GM21360 (cell line): ENCODE measurements at regions not wholly inside any gene's neighbourhood (a gene's known extent, or its start where the extent isn't known, plus 50 kb on each side); places are given as distances from the start of the nearest gene placed in this dataset.
"Not testable (repeated sequence)": the region's sequence is repeated elsewhere in the genome, so short reads cannot be mapped to it uniquely, and the experiment has no call there.

Source experiments
- ATAC-seq: cut with Tn5 transposase; IDR thresholded peaks from one replicate; pipeline ENCODE4 v1.9.1; 2021; ENCODE audit warnings: mild to moderate bottlenecking, moderate library complexity; ENCODE audit not compliant: unreplicated experiment

DNA sequence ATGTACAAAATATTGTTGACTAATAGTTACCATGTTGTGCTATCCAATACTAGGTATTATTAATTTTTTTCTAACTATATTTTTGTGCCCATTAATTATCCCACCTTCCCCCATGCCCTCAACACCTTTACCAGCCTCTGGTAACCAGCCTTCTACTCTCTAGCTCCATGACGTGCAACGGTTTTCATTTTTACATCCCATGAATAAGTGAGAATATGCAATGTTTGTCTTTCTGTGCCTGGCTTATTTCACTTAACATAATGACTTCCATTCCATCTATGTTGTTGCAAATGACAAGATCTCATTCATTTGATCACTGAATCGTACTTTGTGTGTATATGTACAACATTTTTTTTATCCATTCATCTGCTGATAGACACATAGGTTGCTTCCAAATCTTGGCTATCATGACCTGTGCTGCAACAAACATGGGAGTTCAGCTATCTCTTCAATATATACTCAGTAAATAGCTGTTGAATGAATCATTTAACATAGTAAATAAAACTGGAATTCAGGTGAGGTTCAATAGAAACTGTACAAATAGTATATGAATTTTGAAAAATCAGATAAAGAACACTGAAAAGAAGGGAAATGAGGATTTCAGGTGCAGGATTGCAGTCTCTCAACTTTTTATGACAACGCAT is 509.0 kb upstream of the MIR17HG start:
- ATAC-seq: no peak

DNA sequence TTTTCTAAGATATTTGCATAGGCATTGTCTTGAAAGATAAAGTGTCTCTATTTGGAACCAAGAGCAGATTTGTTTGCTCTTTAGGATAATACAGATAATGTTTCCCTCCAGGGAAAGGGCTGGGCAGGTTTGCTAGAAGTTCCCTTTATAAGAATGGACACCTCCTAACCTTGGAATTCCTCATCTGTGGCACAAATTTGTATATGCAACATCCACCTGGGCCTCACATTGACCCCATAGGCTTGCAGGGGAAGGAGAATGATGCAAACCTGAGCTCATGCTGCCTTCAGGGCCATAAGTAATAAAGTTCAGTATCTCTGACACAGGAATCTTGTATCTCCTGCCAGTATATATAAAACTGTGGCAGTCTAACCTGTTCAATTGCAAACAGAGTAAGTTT is 508.4 kb upstream of the MIR17HG start:
- no peak for ATAC-seq

DNA sequence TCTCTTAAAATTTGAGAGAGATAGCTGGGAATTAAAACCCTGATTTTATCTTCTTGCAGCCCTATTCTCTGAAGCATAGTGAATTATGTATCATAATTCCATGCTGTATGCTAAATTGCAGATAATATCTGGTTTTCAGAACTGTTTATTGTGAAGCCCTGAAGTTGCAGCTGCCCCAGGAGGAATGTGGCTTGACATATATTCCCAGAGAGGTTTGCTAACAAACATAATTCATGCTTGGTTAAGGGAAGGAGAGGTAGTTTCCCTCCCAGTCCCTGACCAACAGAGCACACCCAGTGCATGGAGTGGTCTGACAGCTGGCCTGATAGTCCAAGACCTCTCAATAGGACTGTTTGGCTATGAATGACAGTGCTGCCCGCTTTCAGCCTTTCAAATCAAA is 500.6 kb upstream of the MIR17HG start:
- ATAC-seq: no peak

DNA sequence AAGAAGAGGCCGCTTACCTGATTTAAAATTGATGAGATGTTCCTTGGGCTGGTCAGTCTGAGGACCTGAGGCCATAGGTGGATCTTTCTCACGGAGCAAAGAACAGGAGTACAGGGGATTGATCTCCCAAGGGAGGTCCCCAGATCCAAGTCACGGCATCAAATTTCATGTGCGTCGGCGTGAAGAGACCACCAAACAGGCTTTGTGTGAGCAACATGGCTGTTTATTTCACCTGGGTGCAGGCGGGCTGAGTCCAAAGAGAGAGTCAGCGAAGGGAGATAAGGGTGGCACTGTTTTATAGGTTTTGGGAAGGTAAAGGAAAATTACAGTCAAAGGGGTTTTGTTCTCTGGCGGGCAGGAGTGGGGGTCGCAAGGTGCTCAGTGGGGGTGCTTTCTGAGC is 493.8 kb upstream of the MIR17HG start:
- not testable (repeated sequence) for ATAC-seq

DNA sequence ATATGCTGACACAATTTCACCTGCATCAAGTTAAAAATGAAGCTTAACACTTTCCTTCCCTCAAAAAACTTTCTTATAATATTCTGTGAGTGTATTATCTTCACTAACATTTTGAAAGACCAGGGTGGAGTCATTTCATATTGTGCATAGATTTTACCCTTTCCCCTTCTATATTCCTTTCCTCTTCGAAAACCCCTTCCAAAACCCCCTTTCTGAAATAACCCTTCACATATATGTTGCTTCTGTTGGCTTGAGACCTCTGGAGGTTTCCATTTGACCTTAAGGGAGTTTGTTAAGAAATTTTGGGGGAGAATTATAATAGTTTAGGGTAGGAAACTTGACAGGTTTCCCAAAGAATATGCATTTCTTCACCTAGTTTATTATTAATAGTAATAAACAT is 489.6 kb upstream of the MIR17HG start:
- no peak for ATAC-seq

DNA sequence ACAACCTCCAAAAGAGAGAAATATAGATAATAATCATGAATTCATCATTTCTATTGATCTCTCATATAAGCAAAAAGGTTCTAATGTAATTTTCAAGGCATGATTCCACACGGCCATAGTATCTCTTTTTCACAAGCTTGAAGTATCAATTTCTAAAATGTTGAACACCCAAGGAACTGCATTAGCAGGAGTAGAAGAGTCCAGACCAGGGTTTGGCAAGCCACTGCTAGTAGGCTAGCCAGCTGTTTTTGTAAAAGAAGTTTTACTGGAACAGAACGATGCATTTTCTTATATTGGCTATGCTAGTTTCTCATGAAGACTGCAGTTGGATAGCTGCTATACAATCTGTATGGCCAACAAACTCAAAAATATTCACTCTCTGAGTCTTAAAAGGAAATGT is 481.5 kb upstream of the MIR17HG start:
- ATAC-seq: no peak

DNA sequence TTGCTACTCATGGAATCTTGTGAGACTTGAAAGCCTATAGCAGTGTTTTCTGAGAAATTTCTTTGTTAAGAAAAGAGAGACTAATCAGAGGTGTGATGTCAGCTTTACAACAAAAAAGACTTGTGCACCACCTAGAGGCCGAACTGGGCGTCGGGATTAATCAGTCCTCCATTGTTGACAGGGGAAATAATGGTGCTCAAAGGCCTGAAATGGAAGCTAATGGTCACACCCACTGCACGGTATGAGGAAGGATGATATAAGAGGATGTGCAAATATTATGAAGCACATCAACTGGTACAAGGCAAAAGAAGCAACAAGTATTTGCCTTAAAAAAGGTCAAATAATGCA is 480.2 kb upstream of the MIR17HG start:
- ATAC-seq: peak; percentile 97

DNA sequence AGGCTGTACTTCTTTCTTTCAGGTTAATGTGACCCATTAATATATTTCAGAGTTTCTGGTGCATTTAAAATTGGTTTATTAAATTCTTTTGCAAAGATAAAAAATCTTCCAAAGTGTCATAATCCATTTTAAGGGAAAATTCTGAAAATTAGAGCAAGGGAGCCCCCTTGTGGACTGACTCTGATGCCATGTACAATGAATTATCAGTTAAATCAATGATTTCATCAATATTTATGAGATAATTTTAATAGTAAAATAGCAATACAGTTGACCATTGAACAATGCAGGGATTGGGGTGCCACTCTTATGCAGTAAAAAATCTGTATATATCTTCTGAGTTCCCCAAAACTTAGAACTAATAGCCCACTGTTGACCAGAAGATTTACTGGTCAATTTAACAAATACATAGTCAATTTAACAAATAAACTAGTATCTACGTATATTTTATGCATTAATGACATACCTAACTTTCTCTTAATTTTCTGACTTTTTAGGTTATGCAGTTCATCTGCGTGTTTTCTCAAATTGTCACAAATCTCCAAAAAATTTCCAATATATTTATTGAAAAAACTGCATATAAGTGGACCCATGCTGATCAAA is 479.1 kb upstream of the MIR17HG start:
- no peak for ATAC-seq

DNA sequence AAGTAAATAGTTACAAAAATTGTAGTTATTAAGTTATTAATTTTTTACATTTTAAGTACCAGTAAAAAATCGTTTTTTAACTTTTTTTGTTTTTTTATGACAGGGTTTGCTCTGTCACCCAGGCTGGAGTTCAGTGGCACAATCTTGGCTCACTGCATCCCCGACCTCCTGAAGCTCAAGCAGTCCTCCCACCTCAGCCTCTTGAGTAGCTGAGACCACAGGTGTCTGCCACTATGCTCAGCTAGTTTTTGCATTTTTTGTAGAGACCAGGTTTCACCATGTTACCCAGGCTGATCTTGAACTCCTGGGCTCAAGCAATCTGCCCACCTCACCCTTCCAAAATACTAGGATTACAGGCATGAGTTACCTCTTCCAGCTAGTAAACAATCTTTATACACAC is 477.9 kb upstream of the MIR17HG start:
- no peak for ATAC-seq

DNA sequence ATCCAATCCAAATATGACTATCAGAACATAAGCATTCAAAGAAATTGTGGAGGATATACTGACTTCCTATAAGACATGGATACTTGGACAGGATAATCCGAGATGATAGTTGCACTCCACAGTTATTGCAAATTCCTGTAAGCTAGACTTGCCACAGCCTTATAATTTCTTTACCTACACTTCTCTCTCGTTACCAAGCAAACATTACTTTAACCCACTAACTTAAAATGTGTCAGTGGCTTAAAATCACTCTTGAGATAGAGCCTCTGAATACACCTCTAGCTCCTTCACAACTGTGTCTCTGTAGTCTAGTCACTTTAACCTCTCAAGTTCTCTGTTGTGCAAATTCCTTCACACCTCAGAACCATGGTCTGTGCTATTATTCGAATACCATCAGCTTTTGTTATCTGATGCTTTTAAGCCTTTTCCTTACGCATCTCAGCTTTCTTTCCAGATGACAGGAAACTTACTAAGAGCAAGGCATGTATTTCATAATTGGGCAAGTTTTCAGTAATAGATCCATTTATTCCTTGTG is 474.9 kb upstream of the MIR17HG start:
- ATAC-seq: no peak

DNA sequence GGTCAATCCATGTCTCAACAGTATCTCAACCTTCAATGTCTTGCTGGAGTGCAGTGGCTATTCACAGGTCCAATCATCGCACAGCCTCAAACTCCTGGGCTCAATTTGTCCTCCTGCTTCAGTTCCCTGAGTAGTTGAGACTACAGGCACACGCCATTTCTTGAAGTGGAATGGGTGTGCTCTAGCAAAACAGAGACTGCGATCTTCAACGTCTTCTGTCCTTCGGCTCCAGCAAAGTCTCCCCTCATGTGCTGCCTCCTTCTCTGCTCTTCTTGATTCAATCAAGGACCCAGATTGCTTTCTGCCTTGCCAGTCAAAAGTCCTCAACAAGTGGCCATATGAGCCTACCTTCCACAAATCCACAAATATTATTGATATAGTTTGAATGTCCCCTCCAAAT is 466.7 kb upstream of the MIR17HG start:
- ATAC-seq: no peak

DNA sequence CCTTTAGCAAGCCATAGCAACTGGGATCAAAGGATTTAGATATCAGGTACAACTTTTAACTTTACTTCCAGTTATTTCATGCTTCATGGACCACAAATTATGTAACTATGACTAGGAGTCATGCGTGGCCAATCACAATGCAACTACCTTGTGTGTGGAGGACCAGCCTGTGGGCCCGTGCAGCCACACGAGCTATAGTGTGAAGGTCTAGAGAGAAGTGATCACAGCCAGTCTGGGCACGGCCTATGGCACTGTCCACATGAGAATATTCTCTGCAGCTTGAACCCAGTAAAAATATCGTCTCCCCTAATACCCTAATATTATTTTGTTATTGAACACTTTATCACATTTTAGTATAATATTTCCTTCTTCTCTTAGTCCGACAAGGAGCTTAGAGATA is 464.9 kb upstream of the MIR17HG start:
- no peak for ATAC-seq

DNA sequence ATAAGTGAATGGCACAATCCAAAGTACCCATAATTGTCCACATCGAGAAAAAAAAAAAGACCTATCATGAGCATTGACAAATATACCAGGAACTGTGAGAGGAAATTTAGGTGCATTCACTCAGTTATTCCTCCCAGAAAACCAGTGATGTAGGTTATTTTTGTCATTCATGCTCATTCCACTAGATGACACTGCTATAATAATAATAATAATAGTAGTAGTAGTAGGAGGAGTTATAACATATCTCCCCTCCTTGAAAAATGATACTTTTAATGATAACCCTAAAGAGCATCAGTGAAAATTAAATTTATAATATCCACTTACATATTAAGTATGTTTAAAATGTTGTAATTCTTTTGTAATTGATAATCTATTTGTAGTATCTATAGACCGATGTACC is 463.9 kb upstream of the MIR17HG start:
- ATAC-seq: no peak

DNA sequence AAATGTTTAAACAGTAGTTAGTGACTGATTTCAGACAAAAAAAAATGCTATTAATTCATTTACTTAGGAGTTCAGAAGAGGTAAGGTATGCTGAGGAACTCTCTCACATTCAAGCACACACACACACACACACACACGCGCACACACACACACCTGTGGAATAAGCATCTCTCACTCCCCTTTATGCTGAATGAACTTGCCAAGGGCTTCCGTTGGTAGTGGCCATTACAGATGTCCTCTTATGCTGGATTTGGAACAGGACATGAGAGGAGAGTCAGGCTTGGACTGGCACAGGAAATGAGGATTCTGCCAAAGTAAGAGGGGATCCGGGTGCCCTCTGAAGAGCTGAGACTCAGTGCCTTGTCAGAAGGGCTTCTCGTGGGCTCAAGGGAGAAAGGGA is 463.4 kb upstream of the MIR17HG start:
- no peak for ATAC-seq

DNA sequence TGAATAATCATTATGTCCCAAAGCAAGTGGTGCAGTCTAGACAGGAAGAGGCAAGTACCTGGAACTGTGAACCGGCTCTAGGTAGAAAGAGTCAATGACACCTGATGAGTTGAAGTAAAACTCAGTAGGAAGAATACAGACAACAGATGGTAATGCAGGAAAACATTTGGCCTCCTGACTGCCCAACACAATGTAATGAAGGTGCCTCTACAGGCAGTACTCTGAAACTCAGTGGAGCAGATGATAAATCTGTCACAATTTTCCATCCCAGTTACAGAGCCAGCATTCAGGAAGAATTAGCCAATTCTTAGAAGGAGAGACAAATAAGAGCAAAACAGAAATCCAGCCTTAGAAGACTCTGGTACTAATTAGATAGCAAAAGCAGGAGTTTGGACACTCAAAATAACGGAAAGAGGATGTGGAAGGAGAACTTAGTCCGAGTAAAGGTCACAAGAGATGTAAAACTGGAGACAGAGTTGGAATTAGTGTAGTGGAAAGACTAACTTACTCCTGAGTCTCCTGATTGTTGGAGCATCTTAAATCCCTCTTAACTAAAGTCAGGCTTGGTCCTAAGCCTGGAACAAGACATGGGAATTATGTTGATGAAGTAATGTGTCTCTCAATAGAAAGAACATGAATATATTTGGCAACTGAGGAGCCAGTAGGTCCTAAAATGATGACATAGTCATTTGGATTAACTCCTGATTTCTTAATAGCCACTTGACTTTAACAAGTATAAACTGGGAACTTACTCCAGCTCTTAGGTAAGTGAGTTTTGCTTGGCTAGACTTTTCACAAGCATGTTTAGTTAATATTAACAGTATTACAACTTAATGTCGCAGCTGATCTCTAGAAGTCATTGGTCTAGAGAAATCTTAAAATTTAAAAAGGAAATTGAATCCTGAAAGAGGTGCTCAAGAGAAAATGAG is 457.3 kb upstream of the MIR17HG start:
- no peak for ATAC-seq

DNA sequence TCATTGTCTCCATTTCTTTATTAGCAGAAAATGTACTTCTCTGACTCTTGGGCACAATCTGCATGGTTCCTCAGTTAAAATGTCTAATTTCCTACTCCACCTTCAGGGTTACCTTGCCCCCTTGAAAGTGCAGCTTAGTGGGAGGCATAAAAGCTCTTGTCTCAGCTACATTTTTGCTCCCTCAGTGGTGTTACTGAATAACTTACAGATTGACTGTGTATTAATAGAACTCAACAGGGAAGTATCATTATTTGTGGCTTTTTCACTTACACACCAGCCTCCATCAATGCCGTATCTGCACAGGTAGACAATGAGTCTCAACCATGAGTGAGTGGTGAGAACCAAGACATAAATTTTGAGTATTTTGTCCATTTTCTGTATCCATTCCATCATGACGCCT is 456.2 kb upstream of the MIR17HG start:
- no peak for ATAC-seq

DNA sequence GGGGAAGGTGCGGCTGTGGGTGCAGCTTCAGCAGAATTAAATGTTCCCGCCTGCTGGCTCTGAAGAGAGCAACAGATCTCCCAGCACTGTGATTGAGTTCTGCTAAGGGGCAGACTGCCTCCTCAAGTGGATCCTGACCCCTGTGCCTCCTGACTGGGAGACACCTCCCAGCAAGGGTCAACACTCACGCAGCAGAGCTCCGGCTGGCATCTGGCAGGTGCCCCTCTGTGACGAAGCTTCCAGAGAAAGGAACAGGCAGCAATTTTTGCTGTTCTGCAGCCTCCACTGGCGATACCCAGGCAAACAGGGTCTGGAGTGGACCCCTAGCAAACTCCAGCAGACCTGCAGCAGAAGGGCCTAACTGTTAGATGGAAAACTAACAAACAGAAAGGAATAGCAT is 454.3 kb upstream of the MIR17HG start:
- ATAC-seq: not testable (repeated sequence)

DNA sequence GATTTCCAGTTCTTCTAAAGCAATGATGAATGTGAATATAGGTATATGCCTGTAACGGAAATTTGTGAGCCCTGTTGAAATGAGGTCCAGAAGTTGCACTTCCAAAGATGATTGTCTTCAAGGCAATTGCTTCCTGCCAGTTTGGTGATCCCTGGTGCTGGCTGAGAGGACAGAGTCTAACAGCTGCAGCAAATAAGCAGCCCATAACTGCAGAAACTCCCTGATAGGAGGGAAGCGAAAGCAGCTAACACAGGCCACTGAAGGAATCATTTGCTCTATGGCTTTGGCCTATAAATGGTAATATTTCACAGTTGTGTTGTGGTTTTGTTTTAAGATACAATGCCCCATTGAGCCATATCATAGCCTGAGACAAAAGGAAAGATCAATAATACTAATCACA is 451.5 kb upstream of the MIR17HG start:
- no peak for ATAC-seq

DNA sequence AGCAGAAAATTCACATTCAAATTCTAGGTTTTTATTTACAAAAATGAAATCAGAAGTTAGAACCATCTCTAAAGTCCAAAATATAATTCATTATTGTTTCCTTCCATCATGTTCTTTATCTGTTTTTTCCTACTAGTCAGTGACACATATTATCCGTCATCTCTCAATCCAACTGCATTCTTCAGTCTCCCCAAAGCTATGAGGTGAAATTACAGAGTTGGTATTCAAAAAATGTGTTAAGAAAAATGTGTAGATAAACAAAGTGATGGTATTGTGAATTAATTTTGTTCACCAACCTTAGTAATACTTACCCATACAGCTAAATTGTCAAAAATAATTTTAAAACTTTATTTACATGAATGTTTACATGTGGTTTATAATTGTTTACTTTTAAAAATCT is 448.7 kb upstream of the MIR17HG start:
- no peak for ATAC-seq

DNA sequence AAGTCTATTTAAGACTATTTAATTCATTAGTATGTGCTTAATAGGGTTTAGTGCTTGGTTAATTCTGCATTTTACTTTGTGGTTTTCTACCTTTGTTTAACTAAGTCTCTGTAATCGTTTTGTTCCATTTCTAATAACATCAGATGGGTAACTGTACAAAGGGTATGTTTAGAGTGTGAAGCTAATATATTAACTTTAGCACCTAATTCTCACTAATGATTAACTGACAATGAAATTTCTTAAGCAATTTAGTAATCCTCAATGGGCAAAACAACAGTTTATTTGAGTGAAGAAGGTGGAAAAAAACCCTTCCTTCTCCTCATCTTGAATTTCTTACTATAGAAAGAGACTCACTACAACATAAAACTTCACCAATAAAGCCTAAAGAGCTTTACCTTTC is 448.1 kb upstream of the MIR17HG start:
- ATAC-seq: no peak

DNA sequence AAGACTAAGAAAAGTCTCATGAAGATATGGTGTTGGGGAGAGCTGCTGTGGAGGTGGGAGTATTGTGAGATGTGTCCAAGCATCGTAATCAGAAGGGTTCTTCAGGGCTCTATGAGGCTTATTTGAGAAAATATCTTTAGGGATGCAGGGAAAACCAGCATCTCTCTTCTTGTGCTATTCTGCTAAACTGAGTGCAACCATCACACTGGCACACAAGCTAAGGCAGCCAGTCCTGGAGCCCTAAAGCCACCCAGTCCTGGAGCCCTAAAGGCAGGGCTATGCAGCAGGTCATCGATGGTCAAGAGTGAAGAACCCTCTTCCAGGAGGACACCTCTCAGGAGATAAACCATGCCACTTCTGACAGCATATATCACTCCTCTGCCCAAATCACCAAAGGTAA is 445.2 kb upstream of the MIR17HG start:
- no peak for ATAC-seq

DNA sequence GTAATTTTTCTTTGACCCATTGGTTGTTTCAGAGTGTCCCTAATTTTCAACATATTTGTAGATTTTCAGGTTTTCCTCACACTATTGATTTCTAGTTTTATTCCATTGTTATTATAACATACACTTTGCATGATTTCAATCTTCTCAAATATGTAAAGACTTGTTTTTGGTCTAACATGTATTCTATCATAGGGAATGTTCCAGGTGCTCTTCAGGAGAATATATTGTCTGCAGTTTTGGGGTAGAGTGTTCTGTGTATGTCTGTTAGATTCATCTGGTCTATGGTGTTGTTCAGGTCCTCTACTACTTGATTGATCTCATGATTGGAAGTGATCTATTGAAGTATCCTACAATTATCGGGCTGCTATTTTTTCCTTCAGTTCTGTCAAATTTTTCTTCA is 440.9 kb upstream of the MIR17HG start:
- no peak for ATAC-seq
